ENCODE measurements at regions not wholly inside any gene's neighbourhood (a gene's known extent, or its start where the extent isn't known, plus 50 kb on each side); places are given as distances from the start of the nearest gene placed in this dataset.

DNA sequence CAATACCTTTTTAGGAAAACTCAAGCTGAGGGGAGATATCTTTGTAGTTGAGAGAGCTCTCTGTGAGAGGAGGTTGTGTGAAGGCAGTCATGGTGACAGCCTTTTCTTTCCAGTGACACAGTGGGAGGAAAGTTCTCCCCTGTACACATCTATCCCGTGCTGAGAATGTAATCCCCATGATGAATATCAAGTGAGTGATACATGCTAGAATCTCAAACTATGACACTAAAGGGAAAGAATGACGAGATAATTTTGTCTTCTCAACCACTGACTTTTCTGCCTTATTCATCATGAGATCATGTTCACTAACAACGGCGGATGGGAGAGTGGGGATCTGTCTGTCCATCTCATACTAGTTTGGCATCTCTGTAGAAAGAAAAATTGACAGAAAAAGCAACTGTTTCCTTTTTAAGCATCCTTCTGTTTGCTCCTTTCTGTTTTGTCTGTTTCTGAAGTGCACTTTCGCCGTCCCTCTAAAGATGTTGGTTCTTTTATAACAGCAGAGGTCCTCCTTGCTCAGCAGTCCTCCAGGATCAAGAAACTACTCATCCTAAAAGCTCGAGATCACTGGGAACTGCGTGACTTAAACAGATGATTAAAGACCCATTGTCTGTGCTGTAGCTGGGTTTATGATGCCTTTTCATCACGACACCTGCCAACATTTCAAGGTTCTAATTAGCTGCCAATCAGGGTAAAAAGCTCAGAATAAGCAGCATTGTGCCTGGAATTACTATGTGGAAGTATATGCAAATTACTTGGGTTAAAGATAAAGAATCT is 137.6 kb downstream of the DCK start (continued):
- TF ChIP-seq, protein P1, sequence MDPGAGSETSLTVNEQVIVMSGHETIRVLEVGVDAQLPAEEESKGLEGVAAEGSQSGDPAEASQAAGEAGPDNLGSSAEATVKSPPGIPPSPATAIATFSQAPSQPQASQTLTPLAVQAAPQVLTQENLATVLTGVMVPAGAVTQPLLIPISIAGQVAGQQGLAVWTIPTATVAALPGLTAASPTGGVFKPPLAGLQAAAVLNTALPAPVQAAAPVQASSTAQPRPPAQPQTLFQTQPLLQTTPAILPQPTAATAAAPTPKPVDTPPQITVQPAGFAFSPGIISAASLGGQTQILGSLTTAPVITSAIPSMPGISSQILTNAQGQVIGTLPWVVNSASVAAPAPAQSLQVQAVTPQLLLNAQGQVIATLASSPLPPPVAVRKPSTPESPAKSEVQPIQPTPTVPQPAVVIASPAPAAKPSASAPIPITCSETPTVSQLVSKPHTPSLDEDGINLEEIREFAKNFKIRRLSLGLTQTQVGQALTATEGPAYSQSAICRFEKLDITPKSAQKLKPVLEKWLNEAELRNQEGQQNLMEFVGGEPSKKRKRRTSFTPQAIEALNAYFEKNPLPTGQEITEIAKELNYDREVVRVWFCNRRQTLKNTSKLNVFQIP (CRISPR knock-in tag; IDR thresholded peaks at IDR 0.05; ENCODE audit: borderline replicate concordance, low read depth), result no peak
- TF ChIP-seq CREB5 (CRISPR knock-in tag; IDR thresholded peaks at IDR 0.05; ENCODE audit: low read depth) (no peak), TCF4 (CRISPR knock-in tag; IDR thresholded peaks at IDR 0.05; ENCODE audit: borderline replicate concordance) (no peak), ZNF70 (CRISPR knock-in tag; IDR thresholded peaks at IDR 0.05) (no peak), ZFP3 (CRISPR knock-in tag; IDR thresholded peaks at IDR 0.05) (no peak), ZNF8 (CRISPR knock-in tag; IDR thresholded peaks at IDR 0.05) (no peak), BACH2 (CRISPR knock-in tag; IDR thresholded peaks at IDR 0.05; ENCODE audit: borderline replicate concordance) (no peak), GLIS3 (CRISPR knock-in tag; IDR thresholded peaks at IDR 0.05) (no peak), TOX (CRISPR knock-in tag; IDR thresholded peaks at IDR 0.05; ENCODE audit: borderline replicate concordance) (no peak), ZNF565 (CRISPR knock-in tag; conservative IDR thresholded peaks at IDR 0.05; ENCODE audit: low read depth) (no peak), OSR1 (CRISPR knock-in tag; IDR thresholded peaks at IDR 0.05) (no peak), SNAI2 (CRISPR knock-in tag; IDR thresholded peaks at IDR 0.05) (no peak)

DNA sequence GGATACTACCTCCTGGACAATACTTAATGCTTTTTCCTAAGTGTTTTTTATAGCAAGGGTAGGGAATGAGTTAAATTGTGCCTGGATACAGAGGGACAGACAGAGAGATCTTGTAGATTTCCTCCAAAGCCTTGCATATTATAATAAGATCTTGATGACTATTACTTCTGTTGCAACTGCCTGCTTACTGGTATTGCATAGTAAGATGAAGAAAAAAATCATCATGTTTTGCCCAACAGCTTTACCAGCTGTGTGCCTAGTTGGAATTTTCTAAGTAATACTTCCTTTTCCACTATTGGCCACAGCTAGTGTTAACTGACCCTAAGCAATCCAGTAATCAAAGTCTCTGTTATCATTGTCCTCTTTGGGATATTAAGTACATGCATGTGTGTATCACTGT is 139.0 kb downstream of the DCK start:
- TF ChIP-seq OSR1 (CRISPR knock-in tag; IDR thresholded peaks at IDR 0.05) (no peak), ZC3H10 (CRISPR knock-in tag; IDR thresholded peaks at IDR 0.05) (no peak), CREB5 (CRISPR knock-in tag; IDR thresholded peaks at IDR 0.05; ENCODE audit: low read depth) (no peak), RARB (CRISPR knock-in tag; IDR thresholded peaks at IDR 0.05) (no peak)
- no peak for ATAC-seq

GRCh38 chr4:71133491-71133890 is 140.0 kb downstream of the DCK start:
- ATAC-seq, result no peak
- TF ChIP-seq ZNF70 (CRISPR knock-in tag; IDR thresholded peaks at IDR 0.05) (no peak), CSDC2 (CRISPR knock-in tag; IDR thresholded peaks at IDR 0.05) (no peak), RARB (CRISPR knock-in tag; IDR thresholded peaks at IDR 0.05) (no peak), ZFP30 (CRISPR knock-in tag; IDR thresholded peaks at IDR 0.05) (no peak), ISL1 (CRISPR knock-in tag; IDR thresholded peaks at IDR 0.05) (no peak), CREB5 (CRISPR knock-in tag; IDR thresholded peaks at IDR 0.05; ENCODE audit: low read depth) (no peak), TOX (CRISPR knock-in tag; IDR thresholded peaks at IDR 0.05; ENCODE audit: borderline replicate concordance) (no peak), GLIS3 (CRISPR knock-in tag; IDR thresholded peaks at IDR 0.05) (no peak), ESRRG (CRISPR knock-in tag; IDR thresholded peaks at IDR 0.05) (no peak), TCF4 (CRISPR knock-in tag; IDR thresholded peaks at IDR 0.05; ENCODE audit: borderline replicate concordance) (no peak), SNAI2 (CRISPR knock-in tag; IDR thresholded peaks at IDR 0.05) (no peak), ZNF8 (CRISPR knock-in tag; IDR thresholded peaks at IDR 0.05) (no peak)
- TF ChIP-seq, protein P2, sequence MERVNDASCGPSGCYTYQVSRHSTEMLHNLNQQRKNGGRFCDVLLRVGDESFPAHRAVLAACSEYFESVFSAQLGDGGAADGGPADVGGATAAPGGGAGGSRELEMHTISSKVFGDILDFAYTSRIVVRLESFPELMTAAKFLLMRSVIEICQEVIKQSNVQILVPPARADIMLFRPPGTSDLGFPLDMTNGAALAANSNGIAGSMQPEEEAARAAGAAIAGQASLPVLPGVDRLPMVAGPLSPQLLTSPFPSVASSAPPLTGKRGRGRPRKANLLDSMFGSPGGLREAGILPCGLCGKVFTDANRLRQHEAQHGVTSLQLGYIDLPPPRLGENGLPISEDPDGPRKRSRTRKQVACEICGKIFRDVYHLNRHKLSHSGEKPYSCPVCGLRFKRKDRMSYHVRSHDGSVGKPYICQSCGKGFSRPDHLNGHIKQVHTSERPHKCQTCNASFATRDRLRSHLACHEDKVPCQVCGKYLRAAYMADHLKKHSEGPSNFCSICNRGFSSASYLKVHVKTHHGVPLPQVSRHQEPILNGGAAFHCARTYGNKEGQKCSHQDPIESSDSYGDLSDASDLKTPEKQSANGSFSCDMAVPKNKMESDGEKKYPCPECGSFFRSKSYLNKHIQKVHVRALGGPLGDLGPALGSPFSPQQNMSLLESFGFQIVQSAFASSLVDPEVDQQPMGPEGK (CRISPR knock-in tag; IDR thresholded peaks at IDR 0.05; ENCODE audit: borderline replicate concordance), result no peak

DNA sequence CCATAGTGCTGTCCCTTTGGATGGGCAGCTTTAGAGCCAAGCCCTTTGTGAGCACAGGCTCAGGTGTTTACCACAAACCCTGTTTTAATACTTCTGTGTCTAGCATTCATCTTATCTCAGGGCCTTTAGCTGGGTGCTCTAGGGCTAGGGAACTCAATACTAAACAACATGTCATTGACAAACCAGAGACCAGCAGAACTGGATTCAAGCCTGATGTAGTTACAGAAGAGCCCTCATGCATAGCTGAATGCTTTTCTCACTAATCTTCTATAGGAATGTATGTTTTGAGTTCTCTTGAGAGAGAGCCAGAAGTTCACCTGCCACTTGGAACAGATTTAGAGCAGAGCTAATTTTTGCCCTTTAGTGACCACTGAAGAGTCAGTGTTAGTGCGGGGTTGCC is 142.6 kb downstream of the DCK start:
- no peak for ATAC-seq
- TF ChIP-seq CREB5 (CRISPR knock-in tag; IDR thresholded peaks at IDR 0.05; ENCODE audit: low read depth), result no peak
- no peak for TF ChIP-seq ESRRG (CRISPR knock-in tag; IDR thresholded peaks at IDR 0.05)
- TF ChIP-seq, protein P3, sequence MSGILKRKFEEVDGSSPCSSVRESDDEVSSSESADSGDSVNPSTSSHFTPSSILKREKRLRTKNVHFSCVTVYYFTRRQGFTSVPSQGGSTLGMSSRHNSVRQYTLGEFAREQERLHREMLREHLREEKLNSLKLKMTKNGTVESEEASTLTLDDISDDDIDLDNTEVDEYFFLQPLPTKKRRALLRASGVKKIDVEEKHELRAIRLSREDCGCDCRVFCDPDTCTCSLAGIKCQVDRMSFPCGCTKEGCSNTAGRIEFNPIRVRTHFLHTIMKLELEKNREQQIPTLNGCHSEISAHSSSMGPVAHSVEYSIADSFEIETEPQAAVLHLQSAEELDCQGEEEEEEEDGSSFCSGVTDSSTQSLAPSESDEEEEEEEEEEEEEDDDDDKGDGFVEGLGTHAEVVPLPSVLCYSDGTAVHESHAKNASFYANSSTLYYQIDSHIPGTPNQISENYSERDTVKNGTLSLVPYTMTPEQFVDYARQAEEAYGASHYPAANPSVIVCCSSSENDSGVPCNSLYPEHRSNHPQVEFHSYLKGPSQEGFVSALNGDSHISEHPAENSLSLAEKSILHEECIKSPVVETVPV (CRISPR knock-in tag; IDR thresholded peaks at IDR 0.05), result no peak
- TF ChIP-seq ISL1 (CRISPR knock-in tag; IDR thresholded peaks at IDR 0.05), result no peak
- TF ChIP-seq, protein P1 (CRISPR knock-in tag; IDR thresholded peaks at IDR 0.05; ENCODE audit: borderline replicate concordance, low read depth), result no peak
- no peak for TF ChIP-seq GLIS3 (CRISPR knock-in tag; IDR thresholded peaks at IDR 0.05)

Data from SK-N-SH treated with all-trans-retinoic acid at 6 μM for 48 hours (cell line).